ENCODE measurements at regions not wholly inside any gene's neighbourhood (a gene's known extent, or its start where the extent isn't known, plus 50 kb on each side); places are given as distances from the start of the nearest gene placed in this dataset.

DNA sequence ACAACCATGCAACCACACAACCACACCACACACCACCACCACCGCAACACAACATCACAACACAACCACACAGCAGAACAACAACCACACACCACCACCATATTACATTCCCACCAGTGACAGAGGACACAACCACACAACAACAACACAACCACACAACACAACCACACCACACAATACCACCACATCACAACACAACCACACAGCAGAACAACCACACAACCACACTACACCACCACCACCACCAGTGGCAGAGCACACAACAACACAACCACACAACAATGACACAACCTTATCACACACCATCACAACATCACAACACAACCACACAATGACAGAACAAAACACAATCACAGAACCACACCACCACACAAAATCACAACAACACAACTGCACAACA lies 313.0 kb upstream of the MYT1L start:
- DNase-seq (ENCODE audit: low read depth) = no peak
- in situ Hi-C loops (cut with HindIII; ENCODE audit: low sequenced_read_pairs) = no loop called here
- no peak overlapping the region for H3K4me3 ChIP-seq (ENCODE audit: low read depth, low read length)
- TF ChIP-seq, protein P1, sequence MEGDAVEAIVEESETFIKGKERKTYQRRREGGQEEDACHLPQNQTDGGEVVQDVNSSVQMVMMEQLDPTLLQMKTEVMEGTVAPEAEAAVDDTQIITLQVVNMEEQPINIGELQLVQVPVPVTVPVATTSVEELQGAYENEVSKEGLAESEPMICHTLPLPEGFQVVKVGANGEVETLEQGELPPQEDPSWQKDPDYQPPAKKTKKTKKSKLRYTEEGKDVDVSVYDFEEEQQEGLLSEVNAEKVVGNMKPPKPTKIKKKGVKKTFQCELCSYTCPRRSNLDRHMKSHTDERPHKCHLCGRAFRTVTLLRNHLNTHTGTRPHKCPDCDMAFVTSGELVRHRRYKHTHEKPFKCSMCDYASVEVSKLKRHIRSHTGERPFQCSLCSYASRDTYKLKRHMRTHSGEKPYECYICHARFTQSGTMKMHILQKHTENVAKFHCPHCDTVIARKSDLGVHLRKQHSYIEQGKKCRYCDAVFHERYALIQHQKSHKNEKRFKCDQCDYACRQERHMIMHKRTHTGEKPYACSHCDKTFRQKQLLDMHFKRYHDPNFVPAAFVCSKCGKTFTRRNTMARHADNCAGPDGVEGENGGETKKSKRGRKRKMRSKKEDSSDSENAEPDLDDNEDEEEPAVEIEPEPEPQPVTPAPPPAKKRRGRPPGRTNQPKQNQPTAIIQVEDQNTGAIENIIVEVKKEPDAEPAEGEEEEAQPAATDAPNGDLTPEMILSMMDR (IDR thresholded peaks at IDR 0.05; ENCODE audit: low read depth, low read length, missing control alignments) = no peak

DNA sequence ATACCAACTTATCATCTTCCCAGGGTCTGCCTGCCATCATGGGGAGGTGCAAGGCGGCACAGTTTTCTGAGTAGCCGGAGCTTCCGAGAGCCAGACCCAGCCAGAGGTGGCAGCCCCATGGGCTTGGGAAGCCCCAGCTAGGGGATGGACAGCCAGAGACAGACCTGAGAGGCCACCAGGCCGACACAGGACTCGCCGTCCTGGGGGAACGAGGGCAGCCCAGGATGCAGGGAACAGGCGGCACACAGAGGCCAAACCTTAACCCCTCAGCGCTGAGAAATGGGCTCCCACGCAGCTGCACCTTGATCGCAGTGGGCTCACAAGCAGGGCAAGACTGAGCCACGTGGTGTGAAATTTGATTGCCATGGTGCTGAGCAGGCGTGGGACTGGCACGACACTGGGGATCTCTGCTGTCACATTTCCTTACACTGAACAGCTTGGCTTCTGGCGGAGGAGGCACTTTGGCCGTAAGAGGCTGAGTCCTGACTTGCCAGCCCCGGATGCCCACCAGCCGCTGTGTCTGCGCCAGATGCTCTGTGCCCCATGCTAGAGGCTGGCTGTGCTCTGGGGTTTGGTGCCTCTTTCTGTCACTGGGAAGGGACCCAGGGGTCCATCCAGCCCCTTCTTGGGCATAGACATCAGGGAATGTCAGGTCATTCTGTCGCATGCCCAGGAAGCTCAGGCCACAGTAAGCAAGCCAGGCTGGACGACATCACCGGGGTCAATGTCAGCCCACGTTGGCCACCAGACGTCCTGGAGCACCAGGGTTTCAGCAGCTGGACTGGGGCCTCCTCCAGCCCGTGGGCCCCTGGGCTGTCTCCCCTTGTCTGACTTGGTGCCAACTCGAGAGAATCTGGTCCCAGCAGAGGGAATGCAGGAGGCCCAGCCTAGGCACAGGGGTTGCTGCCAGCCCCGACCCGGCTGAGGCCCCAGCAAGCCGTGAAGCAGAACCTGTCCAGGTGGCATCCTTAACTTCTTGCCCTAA lies 312.1 kb upstream of the MYT1L start:
- no peak overlapping the region for H3K4me3 ChIP-seq (ENCODE audit: low read depth, low read length)
- TF ChIP-seq, protein P1 (IDR thresholded peaks at IDR 0.05; ENCODE audit: low read depth, low read length, missing control alignments) = no peak
- DNase-seq (ENCODE audit: low read depth) = no peak
- in situ Hi-C loops (cut with HindIII; ENCODE audit: low sequenced_read_pairs) = no loop called here

DNA sequence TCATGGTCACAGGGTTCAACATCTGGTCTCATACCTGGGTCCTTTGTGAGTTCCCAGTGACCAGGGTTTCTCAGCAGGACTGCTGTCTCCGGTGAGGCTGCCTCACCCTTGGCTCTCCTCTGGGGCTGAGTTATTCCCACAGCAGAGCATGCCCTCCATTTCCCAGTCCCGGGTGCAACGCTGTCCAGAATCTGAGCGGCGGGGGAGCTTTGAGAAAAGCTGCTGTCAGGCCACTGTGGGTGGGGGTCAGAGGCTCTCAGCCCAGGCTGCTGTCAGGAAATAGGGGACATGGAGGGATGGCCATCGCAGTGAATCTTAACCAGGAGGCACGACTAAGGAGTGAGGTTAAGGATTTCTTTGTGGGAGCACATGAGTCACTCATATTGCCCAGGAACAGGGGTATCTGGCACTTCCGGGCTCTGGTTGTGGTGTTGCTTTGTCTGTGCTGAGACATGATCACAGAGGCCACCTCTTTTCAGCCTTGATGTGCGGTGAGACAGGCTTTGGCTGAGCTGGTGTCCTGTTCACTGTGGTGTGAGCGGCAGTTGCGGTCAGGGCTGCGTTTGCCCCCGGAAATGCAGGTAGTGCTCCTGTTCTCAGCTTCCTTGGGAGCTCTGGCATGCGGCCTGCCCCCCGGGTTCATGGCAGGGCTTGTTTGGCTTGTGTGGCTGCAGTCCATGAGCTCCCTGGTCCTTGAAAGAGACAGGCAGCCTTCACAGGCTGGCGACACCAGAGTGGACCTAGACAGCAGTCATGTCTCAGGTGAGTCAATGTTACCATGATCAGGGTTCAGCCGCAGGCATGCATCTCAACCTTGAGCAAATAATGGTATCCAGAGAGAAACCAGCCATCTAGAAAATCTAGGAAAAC lies 310.7 kb upstream of the MYT1L start:
- in situ Hi-C loops (cut with HindIII; ENCODE audit: low sequenced_read_pairs) = no loop called here
- TF ChIP-seq, protein P1 (IDR thresholded peaks at IDR 0.05; ENCODE audit: low read depth, low read length, missing control alignments) = no peak
- DNase-seq (ENCODE audit: low read depth) = no peak
- H3K4me3 ChIP-seq (ENCODE audit: low read depth, low read length) = no peak overlapping the region

GRCh38 chr2:2640818-2641217 lies 309.7 kb upstream of the MYT1L start:
- TF ChIP-seq, protein P1 (IDR thresholded peaks at IDR 0.05; ENCODE audit: low read depth, low read length, missing control alignments) = no peak
- DNase-seq (ENCODE audit: low read depth) = no peak
- in situ Hi-C loops (cut with HindIII; ENCODE audit: low sequenced_read_pairs) = no loop called here
- no peak overlapping the region for H3K4me3 ChIP-seq (ENCODE audit: low read depth, low read length)

- TF ChIP-seq, protein P1 (IDR thresholded peaks at IDR 0.05; ENCODE audit: low read depth, low read length, missing control alignments) = no peak
- DNase-seq (ENCODE audit: low read depth) = no peak
- in situ Hi-C loops (cut with HindIII; ENCODE audit: low sequenced_read_pairs) = no loop called here
- no peak overlapping the region for H3K4me3 ChIP-seq (ENCODE audit: low read depth, low read length)
Measured at GRCh38 chr2:2640371-2640770, 309.3 kb upstream of the MYT1L start.

All from astrocyte of the cerebellum (primary cell).